CD14-positive monocyte (primary cell): ENCODE measurements at regions not wholly inside any gene's neighbourhood (a gene's known extent, or its start where the extent isn't known, plus 50 kb on each side); places are given as distances from the start of the nearest gene placed in this dataset.

ENCODE experiments used
- DNase-seq, 3 donors: peaks; one replicate each; pipeline ENCODE4 v3.0.0-alpha.2; 2011 to 2022
- H2AFZ ChIP-seq: 2 replicates; pipeline ENCODE4 v1.6.0; 2012; ENCODE audit warnings: mild to moderate bottlenecking, low read depth, low read length, inconsistent platforms; ENCODE audit not compliant: insufficient read depth, poor library complexity, severe bottlenecking
- H3K27ac ChIP-seq, 2 donors: 1 replicate in 1 of 2; 2 replicates in 1 of 2; pipeline ENCODE4 v1.5.1; 2012 to 2013; ENCODE audit warnings: low read length in 2 of 2, control low read depth in 1 of 2, inconsistent platforms in 1 of 2, low read depth in 1 of 2, mild to moderate bottlenecking in 1 of 2
- H3K27me3 ChIP-seq, 2 donors: one replicate each; pipeline versions ENCODE4 v1.6.0 to v1.6.1; 2011 to 2013; ENCODE audit warnings: low read length in 2 of 2; ENCODE audit not compliant: control insufficient read depth in 2 of 2, insufficient read depth in 2 of 2
- H3K36me3 ChIP-seq, 2 donors: replicated peaks in 1 of 2; 1 replicate in 1 of 2; 2 replicates in 1 of 2; pipeline versions ENCODE4 v1.5.1 to v1.6.1; 2012 to 2013; ENCODE audit warnings: low read length in 2 of 2, control low read depth in 1 of 2, inconsistent platforms in 1 of 2, mild to moderate bottlenecking in 1 of 2; ENCODE audit not compliant: insufficient read depth in 2 of 2, control insufficient read depth in 1 of 2
- H3K4me1 ChIP-seq, 2 donors: 1 replicate in 1 of 2; 2 replicates in 1 of 2; pipeline versions ENCODE4 v1.5.1 to v1.6.1; 2012 to 2013; ENCODE audit warnings: low read length in 2 of 2, control low read depth in 1 of 2, inconsistent platforms in 1 of 2, mild to moderate bottlenecking in 1 of 2, moderate library complexity in 1 of 2; ENCODE audit not compliant: insufficient read depth in 2 of 2, control insufficient read depth in 1 of 2
- H3K4me2 ChIP-seq: replicated peaks from 2 replicates; pipeline ENCODE3; 2012; ENCODE audit warnings: low read length, moderate library complexity, mild to moderate bottlenecking; ENCODE audit not compliant: poor library complexity, severe bottlenecking; ENCODE audit errors: extremely low read depth
- H3K4me3 ChIP-seq, 3 experiments: fragments of 200-600 bp in 1 of 3; sonication (generic) in 1 of 3; replicated peaks in 1 of 3; 1 replicate in 2 of 3; 2 replicates in 1 of 3; pipeline ENCODE4 v1.5.1; 2011 to 2013; ENCODE audit warnings: low read length in 3 of 3, mild to moderate bottlenecking in 3 of 3, control low read depth in 2 of 3, low read depth in 2 of 3, inconsistent platforms in 1 of 3, moderate library complexity in 1 of 3
- H3K79me2 ChIP-seq: 2 replicates; pipeline ENCODE4 v1.6.0; 2012; ENCODE audit warnings: mild to moderate bottlenecking, control low read depth, inconsistent platforms, low read length, moderate library complexity; ENCODE audit not compliant: insufficient read depth
- H3K9ac ChIP-seq: 2 replicates; pipeline ENCODE4 v1.6.0; 2017; ENCODE audit warnings: low read length, mild to moderate bottlenecking; ENCODE audit not compliant: insufficient read depth, poor library complexity, severe bottlenecking
- H3K9me3 ChIP-seq, 2 donors: replicated peaks in 1 of 2; 1 replicate in 1 of 2; 2 replicates in 1 of 2; pipeline versions ENCODE4 v1.5.1 to v1.6.1; 2012 to 2013; ENCODE audit warnings: low read length in 2 of 2, control low read depth in 1 of 2; ENCODE audit not compliant: control insufficient read depth in 1 of 2, insufficient read depth in 1 of 2
- H4K20me1 ChIP-seq: 2 replicates; pipeline ENCODE4 v1.6.0; 2012; ENCODE audit warnings: mild to moderate bottlenecking, low read length, control low read depth, moderate library complexity; ENCODE audit not compliant: insufficient read depth
- H3K27ac Mint-ChIP-seq, 7 donors: one replicate each; pipeline ENCODE4 v1.8.0; 2020; ENCODE audit warnings: mild to moderate bottlenecking in 7 of 7, mixed read lengths in 7 of 7, moderate library complexity in 6 of 7, inconsistent platforms in 2 of 7
- H3K27me3 Mint-ChIP-seq, 3 donors: one replicate each; pipeline ENCODE4 v1.8.0; 2021 to 2022; ENCODE audit warnings: low read depth in 3 of 3, mild to moderate bottlenecking in 3 of 3, mixed read lengths in 3 of 3, moderate library complexity in 3 of 3, inconsistent platforms in 1 of 3
- H3K36me3 Mint-ChIP-seq, 2 donors: one replicate each; pipeline ENCODE4 v1.8.0; 2020; ENCODE audit warnings: mixed read lengths in 2 of 2, inconsistent platforms in 1 of 2, mild to moderate bottlenecking in 1 of 2
- H3K4me1 Mint-ChIP-seq: one replicate; pipeline ENCODE4 v1.8.0; 2020; ENCODE audit warnings: mild to moderate bottlenecking, mixed read lengths
- H3K4me3 Mint-ChIP-seq, 2 donors: one replicate each; pipeline ENCODE4 v1.8.0; 2020; ENCODE audit warnings: mild to moderate bottlenecking in 2 of 2, mixed read lengths in 2 of 2, moderate library complexity in 1 of 2
- H3K9me3 Mint-ChIP-seq, 7 donors: one replicate each; pipeline ENCODE4 v1.8.0; 2020 to 2022; ENCODE audit warnings: mixed read lengths in 7 of 7, mild to moderate bottlenecking in 6 of 7, moderate library complexity in 6 of 7, inconsistent platforms in 2 of 7
- WGBS: methylation state at CpG from one replicate; pipeline ENCODE4 v1.1.5; 2013; ENCODE audit warnings: missing lambda C conversion rate; ENCODE audit not compliant: insufficient coverage; 5-methylcytosine and 5-hydroxymethylcytosine counted together
- intact Hi-C, 2 donors: fragments of 100-400 bp; cut with micrococcal nuclease; formaldehyde crosslinking; loops; one replicate each; pipeline versions ENCODE4 v1.15.0 to v1.15.1; 2023
- TF ChIP-seq, protein P1 (sequence below): fragments of 200-600 bp; IDR thresholded peaks from one replicate; pipeline ENCODE4 v1.8.0; 2022; ENCODE audit warnings: antibody characterized with exemption, mild to moderate bottlenecking

DNA sequence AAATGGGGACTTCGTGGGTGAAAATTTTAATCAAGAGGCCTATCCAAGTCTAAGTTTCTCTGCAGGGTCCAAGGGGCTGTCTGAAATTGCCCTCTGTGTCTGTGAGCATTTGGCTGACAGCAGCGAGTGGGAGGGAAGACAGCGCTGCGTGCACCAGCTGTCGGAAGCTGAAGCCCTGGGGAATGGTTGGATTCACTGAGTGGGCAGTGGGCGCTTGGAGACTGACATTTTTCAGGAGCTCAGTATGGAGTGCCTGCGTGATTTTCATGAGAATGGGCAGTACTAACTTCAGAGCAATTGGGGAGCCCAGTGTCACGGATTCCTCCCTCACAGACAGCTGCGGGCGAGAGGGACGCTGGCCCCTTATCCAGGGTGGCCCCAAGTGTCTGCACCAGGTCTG, 388.8 kb upstream of the B3GAT1 start:
- intact Hi-C loops: no loop called here
- Histone ChIP-seq H3K4me3 (no peak overlapping the region), H3K4me2 (no peak overlapping the region), H3K4me1 (no peaks in the 10 kb centered on the region), H3K27ac (no peak overlapping the region), H3K79me2 (no peaks in the 10 kb centered on the region), H2AFZ (no peak overlapping the region), H3K9me3 (no peaks in the 10 kb centered on the region), H3K9ac (no peak overlapping the region), H4K20me1 (no peaks in the 10 kb centered on the region), H3K36me3 (no peaks in the 10 kb centered on the region), H3K27me3 (no peaks in the 10 kb centered on the region)
- Mint-ChIP-seq H3K4me3 (no peak overlapping the region), H3K36me3 (no peaks in the 10 kb centered on the region), H3K9me3 (peaks cover 0 to 2% (median 0%) of the 10 kb centered on the region in 7 donors), H3K27ac (no peak overlapping the region), H3K27me3 (peaks cover 2 to 8% (median 5%) of the 10 kb centered on the region in 3 donors), H3K4me1 (peaks cover 1% of the 10 kb centered on the region)
- TF ChIP-seq, protein P1, sequence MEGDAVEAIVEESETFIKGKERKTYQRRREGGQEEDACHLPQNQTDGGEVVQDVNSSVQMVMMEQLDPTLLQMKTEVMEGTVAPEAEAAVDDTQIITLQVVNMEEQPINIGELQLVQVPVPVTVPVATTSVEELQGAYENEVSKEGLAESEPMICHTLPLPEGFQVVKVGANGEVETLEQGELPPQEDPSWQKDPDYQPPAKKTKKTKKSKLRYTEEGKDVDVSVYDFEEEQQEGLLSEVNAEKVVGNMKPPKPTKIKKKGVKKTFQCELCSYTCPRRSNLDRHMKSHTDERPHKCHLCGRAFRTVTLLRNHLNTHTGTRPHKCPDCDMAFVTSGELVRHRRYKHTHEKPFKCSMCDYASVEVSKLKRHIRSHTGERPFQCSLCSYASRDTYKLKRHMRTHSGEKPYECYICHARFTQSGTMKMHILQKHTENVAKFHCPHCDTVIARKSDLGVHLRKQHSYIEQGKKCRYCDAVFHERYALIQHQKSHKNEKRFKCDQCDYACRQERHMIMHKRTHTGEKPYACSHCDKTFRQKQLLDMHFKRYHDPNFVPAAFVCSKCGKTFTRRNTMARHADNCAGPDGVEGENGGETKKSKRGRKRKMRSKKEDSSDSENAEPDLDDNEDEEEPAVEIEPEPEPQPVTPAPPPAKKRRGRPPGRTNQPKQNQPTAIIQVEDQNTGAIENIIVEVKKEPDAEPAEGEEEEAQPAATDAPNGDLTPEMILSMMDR: no peak
- DNase-seq: no peak
- 86% methylated on average over 11 of the region's 11 CpGs for WGBS

DNA sequence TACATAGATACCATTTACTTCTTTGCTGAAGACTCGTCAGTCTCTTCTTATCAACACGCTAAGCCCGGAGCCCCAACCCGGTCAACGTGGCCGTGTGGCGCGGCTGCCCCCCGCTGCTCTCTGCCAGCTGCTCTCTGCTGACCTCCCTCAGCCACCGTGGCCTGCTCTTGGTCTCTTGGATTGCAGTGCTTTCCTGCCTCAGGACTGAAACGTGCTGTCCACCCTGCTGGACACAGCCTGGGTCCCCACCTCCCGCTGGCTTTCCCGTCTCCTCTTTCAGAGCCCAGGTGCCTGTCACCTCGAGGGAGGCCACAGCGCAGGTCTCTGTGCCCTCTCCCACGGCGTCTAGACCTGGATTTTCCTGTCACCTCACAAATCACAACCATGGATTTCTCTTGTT, 388.1 kb upstream of the B3GAT1 start:
- DNase-seq: no peak
- TF ChIP-seq, protein P1: no peak

More for the DNA sequence above, 388.1 kb upstream of the B3GAT1 start:
- Histone ChIP-seq H3K36me3 (no peaks in the 10 kb centered on the region), H3K4me1 (no peaks in the 10 kb centered on the region), H3K9me3 (no peaks in the 10 kb centered on the region), H3K4me3 (no peak overlapping the region), H3K9ac (no peak overlapping the region), H3K27ac (no peak overlapping the region), H4K20me1 (no peaks in the 10 kb centered on the region), H3K79me2 (no peaks in the 10 kb centered on the region), H2AFZ (no peak overlapping the region), H3K4me2 (no peak overlapping the region), H3K27me3 (no peaks in the 10 kb centered on the region)
- intact Hi-C loops: no loop called here
- Mint-ChIP-seq H3K4me3 (no peak overlapping the region), H3K4me1 (peaks cover 1% of the 10 kb centered on the region), H3K27me3 (peaks cover 2 to 8% (median 5%) of the 10 kb centered on the region in 3 donors), H3K27ac (no peak overlapping the region), H3K36me3 (no peaks in the 10 kb centered on the region), H3K9me3 (peaks cover 0 to 2% (median 0%) of the 10 kb centered on the region in 7 donors)
- WGBS: 86% methylated on average over 15 of the region's 17 CpGs
